ENCODE measurements at regions not wholly inside any gene's neighbourhood (a gene's known extent, or its start where the extent isn't known, plus 50 kb on each side); places are given as distances from the start of the nearest gene placed in this dataset.

- TF ChIP-seq, protein P1, sequence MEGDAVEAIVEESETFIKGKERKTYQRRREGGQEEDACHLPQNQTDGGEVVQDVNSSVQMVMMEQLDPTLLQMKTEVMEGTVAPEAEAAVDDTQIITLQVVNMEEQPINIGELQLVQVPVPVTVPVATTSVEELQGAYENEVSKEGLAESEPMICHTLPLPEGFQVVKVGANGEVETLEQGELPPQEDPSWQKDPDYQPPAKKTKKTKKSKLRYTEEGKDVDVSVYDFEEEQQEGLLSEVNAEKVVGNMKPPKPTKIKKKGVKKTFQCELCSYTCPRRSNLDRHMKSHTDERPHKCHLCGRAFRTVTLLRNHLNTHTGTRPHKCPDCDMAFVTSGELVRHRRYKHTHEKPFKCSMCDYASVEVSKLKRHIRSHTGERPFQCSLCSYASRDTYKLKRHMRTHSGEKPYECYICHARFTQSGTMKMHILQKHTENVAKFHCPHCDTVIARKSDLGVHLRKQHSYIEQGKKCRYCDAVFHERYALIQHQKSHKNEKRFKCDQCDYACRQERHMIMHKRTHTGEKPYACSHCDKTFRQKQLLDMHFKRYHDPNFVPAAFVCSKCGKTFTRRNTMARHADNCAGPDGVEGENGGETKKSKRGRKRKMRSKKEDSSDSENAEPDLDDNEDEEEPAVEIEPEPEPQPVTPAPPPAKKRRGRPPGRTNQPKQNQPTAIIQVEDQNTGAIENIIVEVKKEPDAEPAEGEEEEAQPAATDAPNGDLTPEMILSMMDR (IDR thresholded peaks at IDR 0.05), result no peak
- TF ChIP-seq POLR2AphosphoS5 (IDR thresholded peaks at IDR 0.05) (no peak), POLR2A (IDR thresholded peaks at IDR 0.05) (no peak), EP300 (IDR thresholded peaks at IDR 0.05; ENCODE audit: low read depth) (no peak)
Observed at GRCh38 chr5:67910546-67910945, 305.0 kb upstream of the PIK3R1 start.
